HG03460 (cell line): ENCODE measurements at regions not wholly inside any gene's neighbourhood (a gene's known extent, or its start where the extent isn't known, plus 50 kb on each side); places are given as distances from the start of the nearest gene placed in this dataset.

Source experiments
- ATAC-seq: cut with Tn5 transposase; IDR thresholded peaks from one replicate; pipeline ENCODE4 v1.9.1; 2021; ENCODE audit not compliant: unreplicated experiment

GRCh38 chr2:133837441-133838094 is 269.3 kb upstream of the NCKAP5 start:
- ATAC-seq, result no peak

GRCh38 chr2:133838642-133839365 is 270.5 kb upstream of the NCKAP5 start:
- ATAC-seq, result no peak

- no peak for ATAC-seq
Observed at GRCh38 chr2:133839677-133840076, 271.4 kb upstream of the NCKAP5 start.

- no peak for ATAC-seq
Observed at GRCh38 chr2:133840761-133841160, 272.5 kb upstream of the NCKAP5 start.

- ATAC-seq, result no peak
Observed at GRCh38 chr2:133841900-133842299, 273.6 kb upstream of the NCKAP5 start.

GRCh38 chr2:133842446-133842845 is 274.2 kb upstream of the NCKAP5 start:
- ATAC-seq, result no peak

GRCh38 chr2:133843091-133843490 is 274.8 kb upstream of the NCKAP5 start:
- no peak for ATAC-seq

GRCh38 chr2:133843551-133843950 is 275.3 kb upstream of the NCKAP5 start:
- no peak for ATAC-seq

GRCh38 chr2:133844214-133844892 is 276.1 kb upstream of the NCKAP5 start:
- no peak for ATAC-seq

- no peak for ATAC-seq
Observed at GRCh38 chr2:133846476-133846875, 278.2 kb upstream of the NCKAP5 start.

- ATAC-seq, result no peak
Observed at GRCh38 chr2:133847591-133847990, 279.3 kb upstream of the NCKAP5 start.

GRCh38 chr2:133848111-133848649 is 279.9 kb upstream of the NCKAP5 start:
- ATAC-seq, result no peak

- no peak for ATAC-seq
Observed at GRCh38 chr2:133849341-133849740, 281.1 kb upstream of the NCKAP5 start.

- no peak for ATAC-seq
Observed at GRCh38 chr2:133854603-133855200, 286.4 kb upstream of the NCKAP5 start.

- no peak for ATAC-seq
Observed at GRCh38 chr2:133855526-133855925, 287.3 kb upstream of the NCKAP5 start.

GRCh38 chr2:133856678-133857077 is 288.4 kb upstream of the NCKAP5 start:
- no peak for ATAC-seq

GRCh38 chr2:133859578-133859977 is 291.3 kb upstream of the NCKAP5 start:
- no peak for ATAC-seq

- ATAC-seq, result no peak
Observed at GRCh38 chr2:133862400-133862977, 294.2 kb upstream of the NCKAP5 start.

- no peak for ATAC-seq
Observed at GRCh38 chr2:133863106-133863800, 295.0 kb upstream of the NCKAP5 start.

GRCh38 chr2:133865141-133865540 is 296.9 kb upstream of the NCKAP5 start:
- no peak for ATAC-seq
